ENCODE measurements at regions not wholly inside any gene's neighbourhood (a gene's known extent, or its start where the extent isn't known, plus 50 kb on each side); places are given as distances from the start of the nearest gene placed in this dataset.

- no peak for TF ChIP-seq CTCF (IDR thresholded peaks at IDR 0.05; ENCODE audit: insufficient read depth, missing control alignments)
- FAIRE-seq (no peak), DNase-seq (ENCODE audit: insufficient read length, low spot score) (no peak)
These were observed 347.8 kb upstream of the NFE2L3 start for GRCh38 chr7:25804154-25804553.

GRCh38 chr7:25805027-25805687 lies 346.8 kb upstream of the NFE2L3 start:
- no peak for TF ChIP-seq CTCF (IDR thresholded peaks at IDR 0.05; ENCODE audit: insufficient read depth, missing control alignments)
- no peak for FAIRE-seq
- no peak for DNase-seq (ENCODE audit: insufficient read length, low spot score)

GRCh38 chr7:25807086-25807611 lies 344.8 kb upstream of the NFE2L3 start:
- DNase-seq (ENCODE audit: insufficient read length, low spot score) (no peak), FAIRE-seq (no peak)
- TF ChIP-seq CTCF (IDR thresholded peaks at IDR 0.05; ENCODE audit: insufficient read depth, missing control alignments) = no peak

- TF ChIP-seq CTCF (IDR thresholded peaks at IDR 0.05; ENCODE audit: insufficient read depth, missing control alignments) = no peak
- FAIRE-seq (no peak), DNase-seq (ENCODE audit: insufficient read length, low spot score) (no peak)
These were observed 342.6 kb upstream of the NFE2L3 start for GRCh38 chr7:25809441-25809840.

- TF ChIP-seq CTCF (IDR thresholded peaks at IDR 0.05; ENCODE audit: insufficient read depth, missing control alignments) = no peak
- no peak for FAIRE-seq
- no peak for DNase-seq (ENCODE audit: insufficient read length, low spot score)
These were observed 339.7 kb upstream of the NFE2L3 start for GRCh38 chr7:25812086-25812850.

GRCh38 chr7:25813381-25813780 lies 338.6 kb upstream of the NFE2L3 start:
- no peak for DNase-seq (ENCODE audit: insufficient read length, low spot score)
- FAIRE-seq = no peak
- no peak for TF ChIP-seq CTCF (IDR thresholded peaks at IDR 0.05; ENCODE audit: insufficient read depth, missing control alignments)

GRCh38 chr7:25815711-25816110 lies 336.3 kb upstream of the NFE2L3 start:
- FAIRE-seq (no peak), DNase-seq (ENCODE audit: insufficient read length, low spot score) (no peak)
- TF ChIP-seq CTCF (IDR thresholded peaks at IDR 0.05; ENCODE audit: insufficient read depth, missing control alignments) = no peak

All from D721Med (cell line).